IMR-90 (cell line): ENCODE measurements at regions not wholly inside any gene's neighbourhood (a gene's known extent, or its start where the extent isn't known, plus 50 kb on each side); places are given as distances from the start of the nearest gene placed in this dataset.

ENCODE experiments used
- ATAC-seq: fragments of 200-7000 bp; cut with Tn5 transposase; 2 replicates; pipeline ENCODE4 v1.9.1; 2020; ENCODE audit warnings: low read depth, mild to moderate bottlenecking, moderate library complexity
- BruUV-seq: library from RNA; stranded (reverse); fragments of 400-500 nt; replicated peaks from 2 replicates; lab custom pipeline; 2021; lab: Mats Ljungman, UMichigan
- CTCF ChIA-PET: fragments of 300-600 bp; formaldehyde crosslinking; extraction: SDS; loops from one replicate; lab custom pipeline; 2021; ENCODE audit warnings: antibody characterized with exemption; lab: Yijun Ruan, JAX
- POLR2A ChIA-PET: fragments of 300-600 bp; sonication (Branson Sonifier 250); formaldehyde crosslinking; loops from one replicate; lab custom pipeline; 2022; ENCODE audit warnings: antibody characterized with exemption; ENCODE audit not compliant: unreplicated experiment; lab: Charles Lee
- DNase-seq: peaks from one replicate; pipeline ENCODE4 v3.0.0; 2013
- H2AFZ ChIP-seq: replicated peaks from 2 replicates; pipeline ENCODE3; 2013; ENCODE audit warnings: low read length, mild to moderate bottlenecking; ENCODE audit not compliant: poor library complexity
- H2AK5ac ChIP-seq: 2 replicates; pipeline ENCODE4 v1.6.1; 2013; ENCODE audit warnings: low read depth, low read length, inconsistent platforms
- H2AK9ac ChIP-seq: replicated peaks from 2 replicates; pipeline ENCODE3; 2013; ENCODE audit warnings: mild to moderate bottlenecking, low read depth, low read length, moderate library complexity; ENCODE audit not compliant: poor library complexity
- H2BK120ac ChIP-seq: 2 replicates; pipeline ENCODE4 v1.6.1; 2013; ENCODE audit warnings: low read depth, low read length, inconsistent platforms
- H2BK15ac ChIP-seq: 3 replicates; pipeline ENCODE4 v1.6.1; 2013; ENCODE audit warnings: low read depth, low read length, inconsistent platforms
- H2BK20ac ChIP-seq: 2 replicates; pipeline ENCODE4 v1.6.1; 2013; ENCODE audit warnings: low read depth, mild to moderate bottlenecking, inconsistent platforms, low read length, moderate library complexity
- H2BK5ac ChIP-seq: 2 replicates; pipeline ENCODE4 v1.6.1; 2013; ENCODE audit warnings: mild to moderate bottlenecking, low read depth, low read length, inconsistent platforms; ENCODE audit not compliant: poor library complexity, severe bottlenecking
- H3K14ac ChIP-seq: replicated peaks from 2 replicates; pipeline ENCODE4 v1.6.1; 2013; ENCODE audit warnings: low read depth, low read length, inconsistent platforms
- H3K18ac ChIP-seq: 2 replicates; pipeline ENCODE4 v1.6.1; 2013; ENCODE audit warnings: low read depth, low read length, control low read depth
- H3K23ac ChIP-seq: 2 replicates; pipeline ENCODE4 v1.6.1; 2013; ENCODE audit warnings: low read depth, low read length, inconsistent platforms
- H3K27ac ChIP-seq: 2 replicates; pipeline ENCODE4 v1.5.1; 2013; ENCODE audit warnings: mild to moderate bottlenecking, control low read depth, low read length; ENCODE audit not compliant: insufficient read depth
- H3K27me3 ChIP-seq: 2 replicates; pipeline ENCODE4 v1.6.1; 2013; ENCODE audit warnings: low read length; ENCODE audit not compliant: control insufficient read depth, insufficient read depth
- H3K36me3 ChIP-seq: 2 replicates; pipeline ENCODE4 v1.6.1; 2013; ENCODE audit warnings: low read length, mixed read lengths; ENCODE audit not compliant: control insufficient read depth, insufficient read depth
- H3K4ac ChIP-seq: 2 replicates; pipeline ENCODE4 v1.6.1; 2013; ENCODE audit warnings: low read depth, low read length, inconsistent platforms
- H3K4me1 ChIP-seq: 2 replicates; pipeline ENCODE4 v1.6.1; 2013; ENCODE audit warnings: low read length, mixed read lengths; ENCODE audit not compliant: control insufficient read depth, insufficient read depth
- H3K4me2 ChIP-seq: 2 replicates; pipeline ENCODE4 v1.6.1; 2013; ENCODE audit warnings: low read depth, mild to moderate bottlenecking, control low read depth, low read length, moderate library complexity
- H3K4me3 ChIP-seq: 2 replicates; pipeline ENCODE4 v1.5.1; 2013; ENCODE audit warnings: low read depth, mild to moderate bottlenecking, control low read depth, low read length, moderate library complexity; ENCODE audit not compliant: insufficient read depth
- H3K56ac ChIP-seq: 2 replicates; pipeline ENCODE4 v1.6.1; 2013; ENCODE audit warnings: low read length, inconsistent platforms; ENCODE audit not compliant: insufficient read depth; ENCODE audit errors: extremely low read depth
- H3K79me1 ChIP-seq, 2 experiments: 2 replicates each; pipeline ENCODE4 v1.6.1; 2013; ENCODE audit warnings: low read length in 2 of 2, inconsistent platforms in 1 of 2, low read depth in 1 of 2
- H3K9ac ChIP-seq: 2 replicates; pipeline ENCODE4 v1.6.1; 2013; ENCODE audit warnings: low read depth, low read length, control low read depth
- H3K9me1 ChIP-seq: 2 replicates; pipeline ENCODE4 v1.6.1; 2013; ENCODE audit warnings: low read length, inconsistent platforms; ENCODE audit not compliant: insufficient read depth
- H3K9me3 ChIP-seq: 2 replicates; pipeline ENCODE4 v1.6.1; 2013; ENCODE audit warnings: low read length; ENCODE audit not compliant: control insufficient read depth, insufficient read depth
- H4K20me1 ChIP-seq: 2 replicates; pipeline ENCODE4 v1.6.1; 2013; ENCODE audit warnings: low read length, inconsistent platforms; ENCODE audit not compliant: insufficient read depth
- H4K5ac ChIP-seq: 2 replicates; pipeline ENCODE4 v1.6.1; 2013; ENCODE audit warnings: mild to moderate bottlenecking, low read depth, low read length, control low read depth
- H4K8ac ChIP-seq, 2 experiments: 2 replicates each; pipeline ENCODE4 v1.6.1; 2013; ENCODE audit warnings: low read depth in 2 of 2, low read length in 2 of 2, control low read depth in 1 of 2, inconsistent platforms in 1 of 2
- H4K91ac ChIP-seq: 2 replicates; pipeline ENCODE4 v1.6.1; 2013; ENCODE audit warnings: low read depth, low read length, inconsistent platforms; ENCODE audit not compliant: insufficient read depth
- BHLHE40 ChIP-seq: fragments of 150-350 bp; IDR thresholded peaks from 2 replicates; pipeline ENCODE4 v1.6.1; 2016; ENCODE audit warnings: mild to moderate bottlenecking, low read depth, low read length
- CEBPB ChIP-seq: IDR thresholded peaks from 2 replicates; pipeline ENCODE4 v1.6.1; 2012; ENCODE audit warnings: low read depth, low read length, improper control_type of control experiment
- CHD1 ChIP-seq: IDR thresholded peaks from 2 replicates; pipeline ENCODE4 v1.6.1; 2012; ENCODE audit warnings: low read depth, low read length, improper control_type of control experiment
- CTCF ChIP-seq: conservative IDR thresholded peaks from 2 replicates; pipeline ENCODE4 v1.5.1; 2012; ENCODE audit warnings: mild to moderate bottlenecking, low read depth, low read length, improper control_type of control experiment
- ELK1 ChIP-seq: fragments of 150-350 bp; IDR thresholded peaks from 2 replicates; pipeline ENCODE4 v1.6.1; 2016; ENCODE audit warnings: low read depth, mild to moderate bottlenecking, low read length, moderate library complexity, borderline replicate concordance
- FOS ChIP-seq: fragments of 150-350 bp; IDR thresholded peaks from 2 replicates; pipeline ENCODE4 v1.6.1; 2016; ENCODE audit warnings: low read depth, low read length
- MAFK ChIP-seq: IDR thresholded peaks from 2 replicates; pipeline ENCODE4 v1.6.1; 2012; ENCODE audit warnings: low read depth, low read length, improper control_type of control experiment
- MAZ ChIP-seq: IDR thresholded peaks from 2 replicates; pipeline ENCODE4 v1.6.1; 2012; ENCODE audit warnings: low read depth, mild to moderate bottlenecking, low read length, improper control_type of control experiment, moderate library complexity, borderline replicate concordance
- MXI1 ChIP-seq: IDR thresholded peaks from 2 replicates; pipeline ENCODE4 v1.6.1; 2012; ENCODE audit warnings: low read depth, mild to moderate bottlenecking, low read length, moderate library complexity, borderline replicate concordance
- NFE2L2 ChIP-seq: fragments of 150-350 bp; IDR thresholded peaks from 2 replicates; pipeline ENCODE4 v1.6.1; 2016; ENCODE audit warnings: low read depth, mild to moderate bottlenecking, low read length
- POLR2A ChIP-seq: IDR thresholded peaks from 2 replicates; pipeline ENCODE4 v1.6.1; 2012; ENCODE audit warnings: mild to moderate bottlenecking, low read depth, low read length
- RAD21 ChIP-seq: IDR thresholded peaks from 2 replicates; pipeline ENCODE4 v1.6.1; 2012; ENCODE audit warnings: low read length, improper control_type of control experiment
- RCOR1 ChIP-seq: IDR thresholded peaks from 2 replicates; pipeline ENCODE4 v1.6.1; 2012; ENCODE audit warnings: mild to moderate bottlenecking, low read length, improper control_type of control experiment; ENCODE audit not compliant: insufficient replicate concordance
- RFX5 ChIP-seq: IDR thresholded peaks from 2 replicates; pipeline ENCODE4 v1.8.0; 2012; ENCODE audit warnings: low read depth, mild to moderate bottlenecking, low read length, moderate library complexity
- SMC3 ChIP-seq: fragments of 150-350 bp; IDR thresholded peaks from 2 replicates; pipeline ENCODE4 v1.6.1; 2016; ENCODE audit warnings: low read depth, mild to moderate bottlenecking, antibody characterized with exemption, low read length, moderate library complexity
- WGBS, 2 experiments: methylation state at CpG; one replicate each; pipeline versions ENCODE4 v1.1.5 to v1.1.7; 2013; ENCODE audit warnings: missing lambda C conversion rate in 2 of 2; ENCODE audit not compliant: insufficient read length in 1 of 2; ENCODE audit errors: extremely low coverage in 2 of 2; 5-methylcytosine and 5-hydroxymethylcytosine counted together
- dilution Hi-C: fragments of 300-500 bp; cut with HindIII; formaldehyde crosslinking; loops from one replicate; pipeline ENCODE4 v1.14.3; 2018; ENCODE audit warnings: low sequenced_read_pairs; ENCODE audit not compliant: unreplicated experiment
- in situ Hi-C: fragments of 300-500 bp; cut with MboI; formaldehyde crosslinking; loops from 3 replicates; pipeline ENCODE4 v1.14.3; 2019; ENCODE audit warnings: low sequenced_read_pairs, inconsistent platforms, mixed read lengths
- intact Hi-C: fragments of 100-400 bp; cut with micrococcal nuclease; formaldehyde crosslinking; loops from 2 replicates; pipeline ENCODE4 v1.10.0; 2022
- TF ChIP-seq, protein P1 (sequence below): fragments of 150-350 bp; IDR thresholded peaks from 2 replicates; pipeline ENCODE4 v1.6.1; 2017; ENCODE audit warnings: mild to moderate bottlenecking, antibody characterized with exemption, low read length, low read depth

- no peak for ATAC-seq
- H3K27me3 ChIP-seq, result no peaks in the 10 kb centered on the region
Measured at GRCh38 chr5:2147504-2148311, 265.0 kb upstream of the IRX4 start.

More at GRCh38 chr5:2147504-2148311, 265.0 kb upstream of the IRX4 start:
- Histone ChIP-seq H3K9ac (no peak overlapping the region), H3K4me3 (no peak overlapping the region), H2BK5ac (no peak overlapping the region), H3K36me3 (no peaks in the 10 kb centered on the region), H4K8ac (no peak overlapping the region), H3K14ac (no peak overlapping the region), H4K20me1 (no peaks in the 10 kb centered on the region), H2BK120ac (no peak overlapping the region), H4K5ac (no peak overlapping the region), H3K23ac (no peak overlapping the region), H3K4ac (no peak overlapping the region), H3K4me1 (no peaks in the 10 kb centered on the region), H4K91ac (no peak overlapping the region), H2BK20ac (no peak overlapping the region), H2AK5ac (no peak overlapping the region), H3K56ac (no peak overlapping the region), H3K18ac (no peak overlapping the region), H3K27ac (no peak overlapping the region), H3K9me1 (no peaks in the 10 kb centered on the region), H3K79me1 (no peaks in the 10 kb centered on the region), H2AFZ (no peak overlapping the region), H2BK15ac (no peak overlapping the region), H2AK9ac (no peak overlapping the region), H3K9me3 (peaks cover 27% of the 10 kb centered on the region), H3K4me2 (no peak overlapping the region)
- dilution Hi-C loops, result no loop called here
- TF ChIP-seq ELK1 (no peak), POLR2A (no peak), RCOR1 (no peak), CHD1 (no peak), SMC3 (no peak), MXI1 (no peak), RFX5 (no peak), FOS (no peak), CEBPB (no peak), NFE2L2 (no peak), MAZ (no peak), MAFK (no peak), RAD21 (no peak), BHLHE40 (no peak), CTCF (no peak)
- TF ChIP-seq, protein P1, sequence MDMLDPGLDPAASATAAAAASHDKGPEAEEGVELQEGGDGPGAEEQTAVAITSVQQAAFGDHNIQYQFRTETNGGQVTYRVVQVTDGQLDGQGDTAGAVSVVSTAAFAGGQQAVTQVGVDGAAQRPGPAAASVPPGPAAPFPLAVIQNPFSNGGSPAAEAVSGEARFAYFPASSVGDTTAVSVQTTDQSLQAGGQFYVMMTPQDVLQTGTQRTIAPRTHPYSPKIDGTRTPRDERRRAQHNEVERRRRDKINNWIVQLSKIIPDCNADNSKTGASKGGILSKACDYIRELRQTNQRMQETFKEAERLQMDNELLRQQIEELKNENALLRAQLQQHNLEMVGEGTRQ, result no peak
- ChIA-PET POLR2A (no interaction called here), CTCF (no interaction called here)
- no peak for DNase-seq
- BruUV-seq, result no TSS peak
- 27% methylated on average over 3 of the region's 13 CpGs; no CpG with 5 or more reads in 1 of the 2 experiments for WGBS, 2 experiments
- intact Hi-C loops, result no loop called here
- in situ Hi-C loops, result no loop called here
